ENCODE measurements at regions not wholly inside any gene's neighbourhood (a gene's known extent, or its start where the extent isn't known, plus 50 kb on each side); places are given as distances from the start of the nearest gene placed in this dataset.
"Not testable (repeated sequence)": the region's sequence is repeated elsewhere in the genome, so short reads cannot be mapped to it uniquely, and the experiment has no call there.

GRCh38 chr17:70668276-70668937 is 499.1 kb downstream of the KCNJ2 start:
- no peak for DNase-seq

GRCh38 chr17:70668938-70669778 is 499.8 kb downstream of the KCNJ2 start:
- DNase-seq, result no peak

GRCh38 chr17:70674061-70674460 is 504.7 kb downstream of the KCNJ2 start:
- DNase-seq, result no peak

GRCh38 chr17:70675070-70675590 is 505.8 kb downstream of the KCNJ2 start:
- DNase-seq, result no peak

GRCh38 chr17:70677783-70678647 is 508.7 kb downstream of the KCNJ2 start:
- DNase-seq, result no peak

GRCh38 chr17:70678889-70679288 is 509.6 kb downstream of the KCNJ2 start:
- DNase-seq, result no peak

- DNase-seq, result no peak
These were observed 514.6 kb downstream of the KCNJ2 start for GRCh38 chr17:70683936-70684335.

- no peak for DNase-seq
These were observed 518.1 kb downstream of the KCNJ2 start for GRCh38 chr17:70687421-70687820.

GRCh38 chr17:70691150-70691549 is 521.8 kb downstream of the KCNJ2 start:
- no peak for DNase-seq

- DNase-seq, result no peak
These were observed 530.1 kb downstream of the KCNJ2 start for GRCh38 chr17:70699408-70699807.

GRCh38 chr17:70702683-70703255 is 533.4 kb downstream of the KCNJ2 start:
- no peak for DNase-seq

GRCh38 chr17:70709596-70709995 is 540.3 kb downstream of the KCNJ2 start:
- no peak for DNase-seq

GRCh38 chr17:70713694-70714093 is 544.4 kb downstream of the KCNJ2 start:
- no peak for DNase-seq

GRCh38 chr17:70716551-70716950 is 547.2 kb downstream of the KCNJ2 start:
- no peak for DNase-seq

GRCh38 chr17:70717042-70717441 is 547.7 kb downstream of the KCNJ2 start:
- DNase-seq, result no peak

- DNase-seq, result no peak
These were observed 567.1 kb downstream of the KCNJ2 start for GRCh38 chr17:70736375-70736957.

GRCh38 chr17:70739065-70739464 is 569.7 kb downstream of the KCNJ2 start:
- no peak for DNase-seq

- DNase-seq, result not testable (repeated sequence)
These were observed 577.2 kb downstream of the KCNJ2 start for GRCh38 chr17:70746574-70746973.

GRCh38 chr17:70750983-70751382 is 581.7 kb downstream of the KCNJ2 start:
- DNase-seq, result no peak

GRCh38 chr17:70752461-70752860 is 583.1 kb downstream of the KCNJ2 start:
- not testable (repeated sequence) for DNase-seq

GRCh38 chr17:70752966-70753467 is 583.7 kb downstream of the KCNJ2 start:
- DNase-seq, result no peak

- no peak for DNase-seq
These were observed 593.7 kb downstream of the KCNJ2 start for GRCh38 chr17:70763018-70763417.

All from activated naive CD4-positive, alpha-beta T cell treated with anti-CD3 and anti-CD28 coated beads, Interleukin-2, amount 50 U/mL, for 16 hours (primary cell).